Caco-2 (cell line): ENCODE measurements at regions not wholly inside any gene's neighbourhood (a gene's known extent, or its start where the extent isn't known, plus 50 kb on each side); places are given as distances from the start of the nearest gene placed in this dataset.
"Not testable (repeated sequence)": the region's sequence is repeated elsewhere in the genome, so short reads cannot be mapped to it uniquely, and the experiment has no call there.

Source experiments
- BruUV-seq: library from RNA; stranded (reverse); fragments of 400-500 nt; replicated peaks from 2 replicates; lab custom pipeline; 2021; lab: Mats Ljungman, UMichigan
- CTCF ChIA-PET: fragments of 300-600 bp; sonication (Branson Sonifier 250); formaldehyde crosslinking; loops from one replicate; lab custom pipeline; 2022; ENCODE audit warnings: antibody characterized with exemption; lab: Charles Lee
- POLR2A ChIA-PET: fragments of 300-600 bp; sonication (Branson Sonifier 250); formaldehyde crosslinking; loops from one replicate; lab custom pipeline; 2022; ENCODE audit warnings: antibody characterized with exemption; lab: Charles Lee
- DNase-seq, 2 experiments: peaks; one replicate each; pipeline versions ENCODE4 v3.0.0 to v3.0.0-alpha.2; 2020 to 2022
- H3K27me3 ChIP-seq: replicated peaks from 2 replicates; pipeline ENCODE4 v1.6.0; 2011; ENCODE audit warnings: low read length; ENCODE audit not compliant: control insufficient read depth, insufficient read depth
- H3K36me3 ChIP-seq: 2 replicates; pipeline ENCODE4 v1.5.1; 2011; ENCODE audit warnings: low read length; ENCODE audit not compliant: control insufficient read depth, insufficient read depth
- H3K4me1 ChIP-seq: fragments of 250-450 bp; sonication (Bioruptor Pico); 2 replicates; pipeline ENCODE4 v1.5.1; 2020; ENCODE audit warnings: mild to moderate bottlenecking
- H3K4me3 ChIP-seq: 2 replicates; pipeline ENCODE4 v1.5.1; 2011; ENCODE audit warnings: low read depth, mild to moderate bottlenecking, control low read depth, low read length
- H3K9me3 ChIP-seq: fragments of 250-450 bp; sonication (Bioruptor Pico); 2 replicates; pipeline ENCODE4 v1.5.1; 2020; ENCODE audit warnings: mild to moderate bottlenecking, moderate library complexity
- H3K27ac Mint-ChIP-seq: one replicate; pipeline ENCODE4 v1.8.0; 2022; ENCODE audit warnings: mixed read lengths; ENCODE audit not compliant: unreplicated experiment
- H3K27me3 Mint-ChIP-seq: one replicate; pipeline ENCODE4 v1.8.0; 2022; ENCODE audit warnings: mixed read lengths; ENCODE audit not compliant: insufficient read depth, unreplicated experiment
- H3K36me3 Mint-ChIP-seq: one replicate; pipeline ENCODE4 v1.8.0; 2022; ENCODE audit warnings: mild to moderate bottlenecking, mixed read lengths; ENCODE audit not compliant: insufficient read depth, unreplicated experiment
- H3K4me1 Mint-ChIP-seq: one replicate; pipeline ENCODE4 v1.8.0; 2022; ENCODE audit warnings: low read depth, mixed read lengths; ENCODE audit not compliant: unreplicated experiment
- H3K4me3 Mint-ChIP-seq: one replicate; pipeline ENCODE4 v1.8.0; 2022; ENCODE audit warnings: mild to moderate bottlenecking, moderate library complexity, mixed read lengths; ENCODE audit not compliant: unreplicated experiment
- H3K9me3 Mint-ChIP-seq: one replicate; pipeline ENCODE4 v1.8.0; 2022; ENCODE audit warnings: mixed read lengths; ENCODE audit not compliant: unreplicated experiment
- CTCF ChIP-seq, 2 experiments: fragments of 200-600 bp in 1 of 2; IDR thresholded peaks; 1 replicate in 1 of 2; 2 replicates in 1 of 2; pipeline versions ENCODE4 v1.5.1 to v1.8.0; 2011 to 2022; ENCODE audit warnings: antibody characterized with exemption in 1 of 2, control low read depth in 1 of 2, inconsistent platforms in 1 of 2, low read depth in 1 of 2, low read length in 1 of 2, mild to moderate bottlenecking in 1 of 2, moderate library complexity in 1 of 2; ENCODE audit not compliant: insufficient read depth in 1 of 2, severe bottlenecking in 1 of 2, unreplicated experiment in 1 of 2
- intact Hi-C: fragments of 100-400 bp; cut with micrococcal nuclease; formaldehyde crosslinking; loops from one replicate; pipeline ENCODE4 v1.10.0; 2022; ENCODE audit not compliant: unreplicated experiment

DNA sequence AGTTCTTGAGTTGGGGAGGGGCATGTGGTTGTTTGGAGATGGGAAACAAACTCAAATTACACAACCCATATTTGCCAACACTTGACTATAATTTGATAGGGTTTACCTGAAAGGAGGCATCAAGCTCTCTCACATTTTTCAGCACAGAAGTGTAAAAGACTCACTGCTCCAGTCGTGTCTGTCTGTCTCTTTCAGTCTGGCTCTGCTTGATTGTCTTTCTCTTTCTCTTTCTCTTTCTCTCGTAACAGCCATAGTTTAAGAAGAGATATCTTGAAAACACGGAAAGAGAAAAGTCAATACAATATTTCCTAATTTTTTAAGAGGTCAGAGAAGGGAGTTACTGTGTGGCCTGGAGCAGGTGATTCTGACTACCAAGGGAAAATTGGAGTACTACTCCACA lies 413.6 kb upstream of the CXorf51A start:
- no TSS peak for BruUV-seq
- Mint-ChIP-seq H3K4me1 (no peaks in the 10 kb centered on the region), H3K27me3 (no peaks in the 10 kb centered on the region), H3K9me3 (no peaks in the 10 kb centered on the region), H3K27ac (no peak overlapping the region), H3K4me3 (no peak overlapping the region), H3K36me3 (no peaks in the 10 kb centered on the region)
- no peak for DNase-seq
- ChIA-PET POLR2A (no interaction called here), CTCF (no interaction called here)
- intact Hi-C loops = no loop called here
- no peak for TF ChIP-seq CTCF (IDR thresholded peaks at IDR 0.05; ENCODE audit: insufficient read depth in 1 of 2, low read depth in 1 of 2, low read length in 1 of 2, severe bottlenecking in 1 of 2, unreplicated experiment in 1 of 2)
- no peaks in the 10 kb centered on the region for H3K36me3 ChIP-seq
- H3K4me3 ChIP-seq = no peak overlapping the region
- H3K27me3 ChIP-seq = no peaks in the 10 kb centered on the region
- H3K9me3 ChIP-seq = no peaks in the 10 kb centered on the region
- H3K4me1 ChIP-seq = no peaks in the 10 kb centered on the region

DNA sequence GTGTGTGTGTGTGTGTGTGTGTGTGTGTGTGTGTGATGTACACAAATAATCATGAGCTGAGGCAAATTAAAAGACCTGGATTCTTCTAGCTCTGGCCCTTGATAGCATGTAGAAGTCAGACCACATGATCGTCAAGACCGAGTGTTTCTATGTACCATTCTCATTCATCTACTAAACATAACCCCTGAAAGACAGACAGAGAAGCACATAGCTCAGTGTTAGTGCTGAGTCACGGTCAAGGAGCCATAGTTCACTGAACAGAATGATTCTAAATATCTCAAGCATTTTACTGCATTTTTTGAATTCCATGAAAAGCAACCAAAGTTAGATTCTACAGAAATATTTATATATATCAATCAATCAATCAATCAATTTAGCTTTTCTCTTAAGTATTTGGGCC lies 412.3 kb upstream of the CXorf51A start:
- no peaks in the 10 kb centered on the region for H3K27me3 Mint-ChIP-seq
- H3K4me3 Mint-ChIP-seq = no peak overlapping the region
- H3K4me1 Mint-ChIP-seq = no peaks in the 10 kb centered on the region
- Histone ChIP-seq H3K36me3 (no peaks in the 10 kb centered on the region), H3K27me3 (no peaks in the 10 kb centered on the region), H3K4me3 (no peak overlapping the region), H3K9me3 (no peaks in the 10 kb centered on the region), H3K4me1 (no peaks in the 10 kb centered on the region)
- ChIA-PET POLR2A (no interaction called here), CTCF (no interaction called here)
- DNase-seq = no peak
- H3K36me3 Mint-ChIP-seq = no peaks in the 10 kb centered on the region
- H3K27ac Mint-ChIP-seq = no peak overlapping the region
- no TSS peak for BruUV-seq
- H3K9me3 Mint-ChIP-seq = no peaks in the 10 kb centered on the region
- intact Hi-C loops = no loop called here
- TF ChIP-seq CTCF (IDR thresholded peaks at IDR 0.05; ENCODE audit: insufficient read depth in 1 of 2, low read depth in 1 of 2, low read length in 1 of 2, severe bottlenecking in 1 of 2, unreplicated experiment in 1 of 2) = no peak

GRCh38 chrX:147217334-147217733 lies 402.8 kb upstream of the CXorf51A start:
- intact Hi-C loops = no loop called here
- ChIA-PET CTCF (no interaction called here), POLR2A (no interaction called here)
- no peaks in the 10 kb centered on the region for H3K27me3 ChIP-seq
- H3K4me3 Mint-ChIP-seq = no peak overlapping the region
- no peaks in the 10 kb centered on the region for H3K4me1 ChIP-seq
- no TSS peak for BruUV-seq
- H3K9me3 Mint-ChIP-seq = no peaks in the 10 kb centered on the region
- no peaks in the 10 kb centered on the region for H3K4me1 Mint-ChIP-seq
- H3K9me3 ChIP-seq = no peaks in the 10 kb centered on the region
- no peak overlapping the region for H3K27ac Mint-ChIP-seq
- H3K27me3 Mint-ChIP-seq = no peaks in the 10 kb centered on the region
- TF ChIP-seq CTCF (IDR thresholded peaks at IDR 0.05; ENCODE audit: insufficient read depth in 1 of 2, low read depth in 1 of 2, low read length in 1 of 2, severe bottlenecking in 1 of 2, unreplicated experiment in 1 of 2) = no peak
- no peaks in the 10 kb centered on the region for H3K36me3 ChIP-seq
- no peaks in the 10 kb centered on the region for H3K36me3 Mint-ChIP-seq
- DNase-seq = no peak
- H3K4me3 ChIP-seq = no peak overlapping the region

DNA sequence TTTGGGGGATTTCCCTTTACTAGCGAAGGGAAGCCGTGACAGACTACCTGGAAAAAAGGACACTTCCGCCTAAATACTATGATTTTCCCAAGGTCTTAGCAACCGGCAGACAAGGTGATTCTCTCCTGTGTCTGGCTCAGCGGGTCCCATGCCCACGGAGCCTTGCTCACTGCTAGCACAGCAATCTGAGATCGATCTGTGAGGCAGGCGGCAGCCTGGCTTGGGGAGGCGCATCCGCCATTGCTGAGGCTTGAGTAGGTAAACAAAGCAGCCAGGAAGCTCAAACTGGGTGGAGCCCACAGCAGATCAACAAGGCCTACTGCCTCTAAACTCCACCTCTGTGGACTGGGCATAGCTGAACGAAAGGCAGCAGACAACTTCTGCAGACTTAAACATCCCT lies 385.9 kb upstream of the CXorf51A start:
- H3K4me3 Mint-ChIP-seq, H3K4me3 ChIP-seq, H3K9me3 ChIP-seq, H3K27me3 ChIP-seq, H3K4me1 ChIP-seq, CTCF ChIA-PET, H3K36me3 Mint-ChIP-seq, intact Hi-C loops, H3K27me3 Mint-ChIP-seq, H3K36me3 ChIP-seq, DNase-seq, BruUV-seq, H3K4me1 Mint-ChIP-seq, POLR2A ChIA-PET, H3K27ac Mint-ChIP-seq: not testable (repeated sequence)
- peaks cover 25% of the 10 kb centered on the region for H3K9me3 Mint-ChIP-seq
